Neutrophil (primary cell): ENCODE measurements at regions not wholly inside any gene's neighbourhood (a gene's known extent, or its start where the extent isn't known, plus 50 kb on each side); places are given as distances from the start of the nearest gene placed in this dataset.

ENCODE experiments used
- H3K27ac ChIP-seq: fragments of 200-600 bp; sonication (generic); 2 replicates; pipeline ENCODE4 v1.5.1; 2016; ENCODE audit warnings: mild to moderate bottlenecking, moderate library complexity
- H3K27me3 ChIP-seq: fragments of 200-600 bp; sonication (generic); 2 replicates; pipeline ENCODE4 v1.6.0; 2016; ENCODE audit warnings: mild to moderate bottlenecking
- H3K36me3 ChIP-seq: fragments of 200-600 bp; sonication (generic); 2 replicates; pipeline ENCODE4 v1.5.1; 2017
- H3K4me1 ChIP-seq, 2 experiments: fragments of 200-600 bp in 1 of 2; sonication (generic) in 1 of 2; 1 replicate in 1 of 2; 2 replicates in 1 of 2; pipeline versions ENCODE4 v1.5.1 to v1.6.1; 2013 to 2016; ENCODE audit warnings: low read depth in 1 of 2, low read length in 1 of 2, mild to moderate bottlenecking in 1 of 2, moderate library complexity in 1 of 2; ENCODE audit not compliant: control insufficient read depth in 1 of 2, insufficient read depth in 1 of 2
- H3K4me3 ChIP-seq, 2 experiments: fragments of 200-600 bp in 1 of 2; sonication (generic) in 1 of 2; 1 replicate in 1 of 2; 2 replicates in 1 of 2; pipeline ENCODE4 v1.5.1; 2013 to 2016; ENCODE audit warnings: low read depth in 1 of 2, low read length in 1 of 2, mild to moderate bottlenecking in 1 of 2, moderate library complexity in 1 of 2
- H3K9me3 ChIP-seq: fragments of 200-600 bp; sonication (generic); 2 replicates; pipeline ENCODE4 v1.5.1; 2016
- CTCF ChIP-seq: fragments of 200-600 bp; sonication (generic); IDR thresholded peaks from 2 replicates; pipeline ENCODE4 v1.5.1; 2016; ENCODE audit warnings: antibody characterized with exemption

DNA sequence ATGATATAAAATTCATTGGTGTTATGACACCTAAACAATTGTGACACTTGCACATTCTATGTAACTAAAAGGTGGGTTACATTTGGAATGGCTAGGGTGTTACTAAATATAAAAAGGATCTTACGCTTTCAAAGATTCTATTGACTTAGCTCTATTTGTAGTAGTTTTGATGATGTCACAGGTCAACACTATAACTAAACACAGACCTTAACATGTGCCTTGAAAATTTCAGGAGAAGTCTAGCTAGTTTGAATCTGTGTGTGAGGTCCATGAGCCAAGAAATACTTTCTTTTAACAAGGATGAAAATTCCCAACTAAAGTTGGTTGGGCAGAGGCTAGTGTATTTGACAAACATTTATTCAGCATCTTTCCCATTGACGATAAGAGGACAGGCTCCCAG, 298.0 kb downstream of the GPAT3 start:
- no peak overlapping the region for H3K27ac ChIP-seq
- H3K4me1 ChIP-seq = no peaks in the 10 kb centered on the region
- H3K9me3 ChIP-seq = no peaks in the 10 kb centered on the region
- H3K27me3 ChIP-seq = no peaks in the 10 kb centered on the region
- no peak overlapping the region for H3K4me3 ChIP-seq
- H3K36me3 ChIP-seq = no peaks in the 10 kb centered on the region
- no peak for TF ChIP-seq CTCF

DNA sequence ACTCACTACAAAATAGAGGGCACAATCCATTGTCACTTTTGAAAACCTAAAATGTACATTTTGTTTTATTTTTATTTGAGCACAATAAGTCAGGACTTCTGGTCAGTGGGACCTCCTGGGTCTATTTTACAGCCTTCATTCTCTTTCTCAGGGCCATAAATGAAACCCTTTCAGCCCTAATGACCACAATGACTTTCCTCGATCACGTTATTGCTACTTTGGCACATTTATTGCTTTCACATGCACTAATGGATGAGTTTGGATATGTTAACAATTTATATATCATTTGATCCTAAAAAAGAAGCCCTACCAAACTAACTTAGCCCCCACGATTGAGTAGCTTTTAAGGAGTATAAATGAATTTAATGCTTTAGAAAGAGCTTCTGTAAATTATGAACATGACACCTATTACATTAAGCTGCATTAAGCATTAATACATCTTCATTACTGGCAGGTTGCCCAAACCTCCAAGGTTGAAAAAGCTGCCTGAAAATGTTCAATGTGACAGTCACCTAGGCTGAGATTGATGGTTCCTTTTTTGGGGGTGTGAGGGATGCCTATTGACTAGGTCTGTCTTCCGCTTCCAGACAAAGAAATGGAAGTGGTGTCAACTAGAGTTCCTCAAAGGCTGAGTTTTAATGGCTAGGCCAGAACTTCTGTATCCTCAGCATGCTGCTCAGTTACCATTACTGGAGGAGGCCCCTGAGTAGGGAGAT, 296.4 kb downstream of the GPAT3 start:
- no peak overlapping the region for H3K4me3 ChIP-seq
- no peaks in the 10 kb centered on the region for H3K27me3 ChIP-seq
- no peak for TF ChIP-seq CTCF
- no peaks in the 10 kb centered on the region for H3K36me3 ChIP-seq
- H3K27ac ChIP-seq = no peak overlapping the region
- H3K9me3 ChIP-seq = no peaks in the 10 kb centered on the region
- H3K4me1 ChIP-seq = no peaks in the 10 kb centered on the region

- H3K27me3 ChIP-seq = no peaks in the 10 kb centered on the region
Observed at GRCh38 chr4:83831588-83831987, 295.7 kb downstream of the GPAT3 start.

GRCh38 chr4:83830138-83830888, 294.4 kb downstream of the GPAT3 start:
- TF ChIP-seq CTCF = no peak
- Histone ChIP-seq H3K9me3 (no peaks in the 10 kb centered on the region), H3K36me3 (no peaks in the 10 kb centered on the region), H3K4me1 (no peaks in the 10 kb centered on the region), H3K27ac (no peak overlapping the region), H3K4me3 (no peak overlapping the region), H3K27me3 (no peaks in the 10 kb centered on the region)

More at GRCh38 chr4:83831588-83831987, 295.7 kb downstream of the GPAT3 start:
- TF ChIP-seq CTCF = no peak
- Histone ChIP-seq H3K36me3 (no peaks in the 10 kb centered on the region), H3K4me3 (no peak overlapping the region), H3K9me3 (no peaks in the 10 kb centered on the region), H3K4me1 (no peaks in the 10 kb centered on the region), H3K27ac (no peak overlapping the region)

DNA sequence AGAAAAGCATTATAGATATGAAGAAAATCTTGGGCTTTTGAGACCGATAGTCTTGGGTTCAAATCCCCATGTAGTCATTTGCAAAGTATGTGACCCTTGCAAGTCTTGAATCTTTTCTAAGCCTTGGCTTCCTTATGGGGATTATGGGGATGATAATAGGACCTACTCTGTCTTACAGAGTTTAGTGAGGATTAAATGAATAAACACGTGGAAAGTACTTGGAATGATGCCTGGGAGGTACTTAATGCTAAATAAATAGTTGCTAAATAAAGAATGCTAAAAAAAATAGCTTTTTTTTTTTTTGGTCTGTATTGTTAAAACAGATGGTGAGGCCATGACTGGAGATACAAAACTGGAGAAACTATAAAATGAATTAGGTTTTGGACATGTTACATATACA, 292.7 kb downstream of the GPAT3 start:
- no peak overlapping the region for H3K27ac ChIP-seq
- no peak for TF ChIP-seq CTCF
- no peak overlapping the region for H3K4me3 ChIP-seq
- H3K27me3 ChIP-seq = no peaks in the 10 kb centered on the region
- H3K36me3 ChIP-seq = no peaks in the 10 kb centered on the region
- no peaks in the 10 kb centered on the region for H3K9me3 ChIP-seq
- no peaks in the 10 kb centered on the region for H3K4me1 ChIP-seq
